GM18502 (cell line): ENCODE measurements at regions not wholly inside any gene's neighbourhood (a gene's known extent, or its start where the extent isn't known, plus 50 kb on each side); places are given as distances from the start of the nearest gene placed in this dataset.
"Not testable (repeated sequence)": the region's sequence is repeated elsewhere in the genome, so short reads cannot be mapped to it uniquely, and the experiment has no call there.

Experiments
- ATAC-seq: cut with Tn5 transposase; IDR thresholded peaks from one replicate; pipeline ENCODE4 v1.9.1; 2021; ENCODE audit warnings: mild to moderate bottlenecking; ENCODE audit not compliant: unreplicated experiment, poor library complexity

DNA sequence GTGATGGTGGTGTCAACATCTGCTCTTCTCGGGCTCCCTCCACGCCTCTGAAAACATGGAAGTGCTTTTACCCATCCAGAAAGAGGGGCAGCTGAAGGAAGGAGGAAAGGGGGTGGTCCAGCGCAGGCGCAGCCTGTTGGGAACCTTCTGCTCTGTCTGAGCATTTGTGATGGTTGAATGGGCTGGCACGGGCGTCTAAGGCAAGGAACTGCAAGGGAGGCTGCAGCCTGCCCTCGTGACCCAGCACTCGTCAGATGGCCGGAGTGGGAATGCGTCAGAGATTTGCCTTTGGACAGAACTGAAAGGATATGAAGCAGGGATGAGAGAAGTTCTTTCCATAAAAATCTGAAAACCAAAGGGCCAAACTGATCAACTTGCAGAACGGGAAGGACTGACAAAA, 62.3 kb upstream of the PLGLB2 start:
- ATAC-seq: not testable (repeated sequence)

DNA sequence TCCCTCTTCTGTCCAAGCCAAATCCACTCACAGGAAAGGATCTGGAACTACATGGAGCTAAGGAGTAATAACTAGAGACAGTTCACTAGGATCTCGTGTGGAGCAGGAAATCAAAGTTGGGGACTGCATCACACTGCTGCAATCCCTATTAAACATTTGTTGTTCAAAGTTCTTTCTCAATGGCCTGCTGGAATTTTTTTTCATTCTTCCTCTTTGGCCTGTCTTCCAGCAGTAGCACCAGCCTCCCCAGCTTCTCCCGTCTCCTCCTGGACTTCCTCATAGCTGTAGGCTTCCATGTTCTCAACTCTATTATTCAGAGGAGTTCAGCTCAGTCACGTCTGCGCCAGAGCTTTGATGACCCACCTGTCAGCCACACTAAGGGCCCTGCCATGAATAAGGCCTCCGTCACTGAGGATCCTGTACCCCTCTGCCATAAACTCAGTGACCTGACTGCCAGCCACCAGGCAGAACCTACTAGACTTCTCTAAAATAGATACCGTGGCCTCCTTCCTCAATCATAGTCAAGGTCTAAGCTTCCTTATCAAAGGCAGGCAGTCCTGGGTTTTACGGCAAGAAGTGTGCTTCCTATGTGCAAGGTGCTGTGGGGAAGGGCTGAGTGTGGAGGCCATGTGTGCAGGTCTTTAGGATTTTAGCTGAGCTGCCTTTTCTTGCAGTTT, 60.9 kb upstream of the PLGLB2 start:
- ATAC-seq: not testable (repeated sequence)

DNA sequence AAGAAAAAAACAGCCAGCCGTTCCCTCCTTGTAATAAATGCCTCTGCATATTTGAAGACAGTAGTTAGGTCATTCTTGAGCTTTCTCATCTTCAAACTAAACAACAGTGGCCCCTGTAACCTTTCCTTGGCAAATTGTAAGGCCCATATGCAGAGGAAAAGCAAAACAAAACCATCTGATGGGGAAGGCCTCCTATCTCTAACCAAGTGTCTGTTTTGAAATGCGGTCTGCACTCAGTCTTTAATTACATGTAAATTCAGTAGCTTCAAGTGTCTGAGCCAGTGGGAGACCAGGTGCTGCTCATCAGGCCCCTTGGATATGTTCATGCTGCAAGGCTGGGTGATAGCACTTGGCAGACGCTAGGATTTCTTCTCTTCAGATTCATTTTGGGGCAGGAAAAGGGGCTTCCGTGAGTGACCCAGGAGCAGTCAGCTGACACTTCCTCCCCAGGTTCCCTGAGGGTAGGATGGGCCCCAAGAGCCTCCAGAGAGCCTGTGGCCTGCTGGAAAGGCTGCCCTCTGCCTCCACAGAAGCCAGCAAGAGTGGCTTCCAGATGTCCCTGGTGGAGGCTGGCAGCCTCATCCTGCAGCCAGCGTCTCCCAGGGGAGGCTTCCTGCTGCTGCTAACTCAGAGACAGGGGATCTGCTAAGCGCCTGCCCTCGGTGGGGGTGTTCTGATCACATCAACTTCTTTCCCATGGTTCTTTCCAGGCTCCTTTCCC, 60.2 kb upstream of the PLGLB2 start:
- not testable (repeated sequence) for ATAC-seq

DNA sequence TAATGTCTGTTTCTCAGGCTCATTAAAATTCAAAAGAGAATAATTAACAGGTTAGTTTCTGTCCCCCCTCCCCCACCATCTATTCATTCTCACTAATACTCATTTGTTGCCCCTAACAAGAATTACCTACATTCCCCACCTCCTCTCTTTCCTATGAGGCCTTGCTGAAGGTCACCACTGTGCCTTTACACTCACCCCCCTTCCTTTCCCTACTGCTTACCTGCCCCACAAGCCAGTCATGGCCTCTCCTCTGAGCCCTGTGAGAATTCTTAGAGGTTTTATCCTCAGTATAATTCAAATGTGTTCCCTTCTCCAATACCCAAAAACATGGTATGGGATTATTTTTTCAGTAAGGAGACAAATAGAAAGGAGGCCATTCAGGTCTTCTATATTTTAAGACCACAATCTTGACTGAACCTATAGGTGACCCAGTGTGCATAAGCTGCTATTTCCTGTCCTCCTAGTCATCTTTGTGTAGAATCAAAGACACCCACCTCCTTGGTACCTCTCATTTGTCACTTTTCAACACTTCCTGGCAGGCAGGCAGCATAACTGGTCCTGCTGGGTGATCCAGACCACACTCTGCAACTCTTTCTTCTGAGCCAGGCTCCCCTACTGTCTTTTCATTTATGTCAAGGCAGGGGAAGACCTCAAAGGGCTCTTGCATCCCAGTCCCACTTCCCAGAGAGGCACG, 55.8 kb upstream of the PLGLB2 start:
- ATAC-seq: not testable (repeated sequence)

DNA sequence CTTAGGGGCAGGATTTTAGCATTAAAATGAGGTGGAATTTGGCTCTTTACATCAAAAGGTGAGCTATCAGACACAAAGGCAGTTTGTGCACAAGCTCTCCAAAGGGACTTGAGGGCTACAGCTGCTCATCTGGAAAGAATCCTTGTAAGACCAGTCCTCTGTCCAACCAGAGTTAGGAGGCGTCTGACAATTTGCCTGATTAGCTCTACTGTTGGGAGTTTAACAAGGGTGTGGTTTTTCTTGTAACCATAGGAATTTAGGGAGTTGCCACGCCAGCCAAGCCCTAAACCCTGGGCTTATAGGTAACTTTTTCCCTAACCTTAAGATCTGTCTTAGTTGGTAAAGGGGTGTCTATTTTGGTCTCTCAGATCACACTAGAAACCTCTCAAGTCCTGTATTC, 55.0 kb upstream of the PLGLB2 start:
- not testable (repeated sequence) for ATAC-seq

DNA sequence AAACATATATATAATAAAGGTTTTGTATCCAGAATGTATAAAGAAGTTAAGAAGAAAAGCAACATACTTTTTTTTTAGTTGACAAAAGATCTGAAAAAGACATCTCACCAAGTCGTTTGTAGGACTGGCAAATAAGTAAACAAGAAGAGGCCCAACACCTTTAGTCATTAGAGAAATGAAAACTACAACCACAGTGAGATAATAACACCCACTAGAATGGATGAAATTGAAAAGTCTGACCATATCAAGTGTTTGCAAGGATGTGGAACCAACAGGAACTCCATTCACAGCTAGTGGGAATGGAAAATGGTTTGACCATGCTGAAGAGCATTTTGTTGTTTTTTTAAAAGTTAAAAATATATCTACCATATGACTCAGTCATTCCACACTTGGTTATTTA, 54.0 kb upstream of the PLGLB2 start:
- ATAC-seq: not testable (repeated sequence)

DNA sequence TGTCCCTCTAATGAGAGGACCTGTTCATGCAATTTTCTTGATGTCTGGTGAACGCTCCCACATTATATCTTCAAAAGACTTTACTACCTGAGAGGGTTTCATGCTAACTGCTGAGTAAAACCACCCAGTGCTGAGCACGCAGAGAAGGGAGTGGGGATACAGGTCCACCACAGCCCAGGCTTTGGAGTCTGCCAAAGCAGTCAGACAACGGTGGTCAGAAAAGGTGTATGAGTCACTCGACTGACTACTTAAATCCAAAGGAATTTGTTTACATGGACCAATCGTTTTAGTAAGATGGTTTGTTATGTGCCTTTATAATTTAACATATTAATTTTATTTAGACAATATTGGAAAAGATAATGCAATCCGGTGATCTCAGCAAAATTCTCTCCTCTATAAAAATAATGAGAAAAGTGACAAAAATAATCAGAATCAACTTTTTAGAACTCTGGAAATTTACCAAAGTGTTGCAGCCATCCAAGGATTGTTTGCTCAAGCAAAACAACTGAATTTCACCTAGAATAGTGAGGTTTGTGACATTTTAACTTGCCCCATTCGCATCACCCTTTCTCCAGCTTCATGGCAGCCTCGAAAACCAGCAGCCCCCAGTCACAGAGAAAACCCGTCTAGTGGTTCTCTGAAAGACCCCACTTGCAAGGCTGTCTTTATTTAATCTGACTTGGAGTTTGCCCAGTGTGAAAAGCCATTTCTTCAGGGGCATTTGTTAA, 52.1 kb upstream of the PLGLB2 start:
- not testable (repeated sequence) for ATAC-seq
